ENCODE measurements at regions not wholly inside any gene's neighbourhood (a gene's known extent, or its start where the extent isn't known, plus 50 kb on each side); places are given as distances from the start of the nearest gene placed in this dataset.

GRCh38 chr7:21253740-21254687 lies 173.9 kb upstream of the SP4 start:
- peak; percentile 92 for DNase-seq

DNA sequence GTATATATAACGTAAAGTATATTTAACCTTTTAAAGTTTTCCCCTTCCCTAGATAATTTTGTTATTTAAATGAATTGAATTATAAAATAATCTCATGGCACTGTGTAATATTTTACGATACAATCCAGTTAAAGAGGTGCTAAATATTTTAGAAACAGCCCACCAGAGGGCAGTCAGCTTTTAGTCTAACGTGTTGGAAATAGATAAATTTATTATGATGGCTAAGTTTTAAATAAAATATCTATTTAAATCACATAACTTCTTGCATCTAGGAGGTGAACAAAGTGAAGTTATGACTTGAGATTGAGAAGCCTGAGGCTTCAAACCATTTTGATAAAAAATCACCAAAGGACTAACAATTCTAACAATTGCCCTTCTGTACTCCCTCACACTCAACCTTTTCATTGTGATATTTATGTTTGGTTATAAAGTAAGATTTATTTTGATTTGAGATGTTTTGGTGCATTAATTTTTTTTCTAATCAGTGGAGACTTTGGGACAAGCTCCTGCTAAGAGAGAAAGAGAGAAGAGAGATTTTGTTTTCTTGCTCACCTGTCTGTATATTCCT lies 171.5 kb upstream of the SP4 start:
- DNase-seq: peak; percentile 32

DNA sequence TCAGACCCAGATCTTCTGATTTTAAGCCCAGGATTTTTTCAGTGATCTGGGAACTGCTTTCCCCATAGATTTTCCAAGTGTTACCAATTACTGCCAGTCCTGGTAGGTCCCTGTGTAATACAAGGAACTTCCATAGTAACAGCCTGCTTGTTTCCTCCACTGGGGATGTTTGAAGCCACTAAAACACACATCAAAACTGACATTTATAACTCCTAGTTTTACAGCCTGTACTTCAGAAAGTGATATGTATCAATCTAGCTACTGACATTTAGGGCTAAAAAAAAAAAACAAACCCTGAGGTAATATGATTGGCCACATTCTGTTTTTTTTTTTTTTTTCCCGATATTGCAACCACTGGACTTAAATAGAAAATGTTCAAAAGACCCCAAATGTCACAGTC lies 166.9 kb upstream of the SP4 start:
- no peak for DNase-seq

DNA sequence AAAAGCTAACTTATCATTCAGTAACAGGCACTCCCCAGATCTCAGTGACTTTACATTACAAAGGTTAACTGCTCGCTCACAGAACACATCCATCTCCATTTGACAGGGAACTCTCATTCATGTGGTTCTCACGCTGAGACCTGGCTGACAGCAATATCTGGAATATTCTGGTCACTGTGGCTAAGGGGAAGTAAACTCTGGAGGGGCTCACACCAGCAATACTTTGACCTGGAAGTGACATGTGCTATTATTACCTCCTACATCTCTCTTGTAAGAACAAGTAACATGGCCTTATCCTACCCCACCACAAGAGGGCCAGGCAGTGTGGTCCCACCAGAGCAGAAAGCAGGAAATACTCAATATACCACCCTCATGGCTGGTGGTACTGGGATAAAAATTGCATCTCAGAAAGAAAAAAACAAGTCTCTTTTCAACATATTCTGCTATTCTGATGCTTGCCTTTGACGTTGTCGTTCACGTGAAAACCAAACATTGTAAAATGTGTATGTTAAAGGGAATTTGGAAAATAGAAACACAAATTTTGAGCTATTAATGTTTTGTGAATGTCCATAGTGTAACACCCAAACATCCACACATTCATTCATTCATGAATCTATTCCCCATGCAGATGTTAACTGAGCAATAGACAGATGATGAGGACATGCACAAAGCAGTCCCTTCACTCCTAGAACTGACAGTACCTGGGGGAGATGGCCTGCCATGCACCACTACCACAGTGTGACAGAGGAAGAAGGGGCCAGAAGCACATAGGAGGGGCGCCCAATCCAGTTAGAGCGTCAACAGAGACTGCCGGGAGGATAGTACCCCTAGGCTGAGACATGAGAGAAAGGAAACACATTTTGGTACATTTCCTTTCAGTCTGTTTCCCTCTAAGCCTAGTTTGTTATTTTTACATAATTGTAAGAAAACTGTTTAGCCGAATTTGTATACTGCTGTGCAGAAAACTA lies 166.0 kb upstream of the SP4 start:
- no peak for DNase-seq

DNA sequence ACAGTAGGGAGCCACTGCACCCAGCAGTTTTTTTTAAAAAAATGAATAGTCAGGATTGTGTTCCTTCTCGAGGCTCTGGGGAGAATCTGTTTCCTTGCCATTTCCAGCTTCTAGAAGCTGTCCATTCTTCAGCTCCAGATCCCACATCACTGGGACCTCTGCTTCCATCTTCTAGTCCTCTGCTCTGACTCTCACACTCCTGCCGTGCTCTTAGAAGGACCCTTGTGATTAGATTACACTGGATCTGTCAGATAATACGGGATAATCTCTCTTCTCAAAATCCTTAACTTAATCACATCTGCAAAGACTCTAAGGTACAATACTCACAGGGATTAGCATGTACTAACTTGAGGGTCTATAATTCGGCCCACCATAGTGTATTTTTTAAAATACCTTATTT lies 158.9 kb upstream of the SP4 start:
- no peak for DNase-seq

DNA sequence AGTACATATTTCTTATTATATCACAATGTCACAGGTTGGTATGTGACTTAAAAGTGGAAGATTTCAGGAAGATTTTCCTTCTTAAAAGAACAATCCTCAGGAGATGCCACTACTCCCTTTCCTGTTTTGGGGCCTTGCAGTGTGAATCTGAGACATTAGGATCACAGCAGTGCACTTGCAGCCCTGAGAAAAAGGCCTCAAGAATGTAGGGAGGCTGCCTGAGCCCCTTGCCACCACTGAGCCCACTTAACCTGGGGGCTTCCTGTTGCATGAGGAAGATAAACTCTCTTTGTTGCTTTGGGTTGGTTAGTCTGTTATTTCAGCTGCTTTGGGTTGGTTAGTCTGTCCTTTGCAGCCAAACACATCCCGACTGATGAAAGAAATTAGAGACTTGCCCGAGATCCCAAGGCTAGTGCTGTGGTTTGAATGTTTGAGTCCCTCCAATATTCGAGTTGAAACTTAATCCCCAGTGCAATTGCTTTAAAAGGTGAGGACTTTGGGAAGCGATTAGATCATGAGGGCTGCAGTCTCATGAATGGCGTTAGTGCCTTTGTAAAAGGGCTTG lies 151.3 kb upstream of the SP4 start:
- DNase-seq: no peak

- DNase-seq: no peak
These were observed 148.9 kb upstream of the SP4 start for GRCh38 chr7:21278944-21279343.

DNA sequence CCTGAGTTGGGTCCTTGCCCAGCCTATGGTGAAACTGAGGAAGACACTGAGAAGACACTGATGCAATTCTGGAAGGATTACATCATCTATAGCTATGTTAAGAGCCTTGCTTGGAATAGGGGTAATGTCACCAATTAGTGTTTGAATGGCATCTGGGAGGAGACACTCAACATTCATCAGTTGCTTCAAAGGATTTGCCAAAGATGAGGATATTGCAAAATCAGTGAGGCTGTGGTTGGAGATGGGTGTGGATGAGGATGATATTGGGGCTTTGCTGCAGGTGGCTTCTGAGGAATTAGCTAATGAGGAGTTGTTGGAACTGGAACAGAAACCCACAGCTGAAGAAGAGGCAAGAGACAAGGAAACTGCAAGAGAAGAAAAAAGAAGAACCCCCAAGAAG lies 146.7 kb upstream of the SP4 start:
- DNase-seq: no peak

GRCh38 chr7:21293771-21294170 lies 134.1 kb upstream of the SP4 start:
- DNase-seq: no peak

DNA sequence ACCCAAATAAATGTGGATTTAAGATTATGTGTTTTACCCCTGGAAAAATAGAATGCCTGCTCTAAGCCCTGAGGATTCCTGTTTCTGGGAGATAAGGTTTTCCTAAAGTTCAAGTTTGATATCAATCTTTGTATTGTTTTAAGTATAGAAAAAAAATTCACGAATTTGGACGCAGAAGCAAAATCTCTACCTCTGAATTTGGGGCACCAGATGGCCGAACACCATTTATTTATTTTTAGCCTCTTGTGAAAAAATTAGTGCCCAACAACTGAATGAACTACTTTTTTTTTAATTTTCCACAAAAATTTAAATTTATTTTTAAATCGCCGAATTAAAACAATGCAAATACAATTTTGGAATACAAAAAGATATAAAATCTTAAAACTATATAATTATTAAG lies 128.1 kb upstream of the SP4 start:
- no peak for DNase-seq

DNA sequence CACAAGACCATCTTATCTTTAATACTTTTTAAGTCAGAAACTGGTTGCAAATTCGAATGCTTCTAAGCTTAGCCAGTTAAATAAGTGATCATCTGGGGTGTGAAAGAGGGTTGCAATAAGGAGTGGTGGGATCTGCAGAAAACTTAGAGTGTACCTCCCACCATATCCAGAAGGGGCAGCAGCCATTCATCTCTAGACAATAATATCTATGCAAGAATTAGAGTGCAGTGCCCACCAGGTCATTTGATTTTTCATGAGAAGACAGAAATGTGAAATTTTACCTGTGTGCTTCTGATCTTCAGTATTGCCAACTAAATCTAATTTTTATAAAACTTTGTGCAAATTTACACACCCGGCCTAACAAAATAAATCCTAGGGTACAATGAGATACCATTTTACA lies 127.2 kb upstream of the SP4 start:
- no peak for DNase-seq

DNA sequence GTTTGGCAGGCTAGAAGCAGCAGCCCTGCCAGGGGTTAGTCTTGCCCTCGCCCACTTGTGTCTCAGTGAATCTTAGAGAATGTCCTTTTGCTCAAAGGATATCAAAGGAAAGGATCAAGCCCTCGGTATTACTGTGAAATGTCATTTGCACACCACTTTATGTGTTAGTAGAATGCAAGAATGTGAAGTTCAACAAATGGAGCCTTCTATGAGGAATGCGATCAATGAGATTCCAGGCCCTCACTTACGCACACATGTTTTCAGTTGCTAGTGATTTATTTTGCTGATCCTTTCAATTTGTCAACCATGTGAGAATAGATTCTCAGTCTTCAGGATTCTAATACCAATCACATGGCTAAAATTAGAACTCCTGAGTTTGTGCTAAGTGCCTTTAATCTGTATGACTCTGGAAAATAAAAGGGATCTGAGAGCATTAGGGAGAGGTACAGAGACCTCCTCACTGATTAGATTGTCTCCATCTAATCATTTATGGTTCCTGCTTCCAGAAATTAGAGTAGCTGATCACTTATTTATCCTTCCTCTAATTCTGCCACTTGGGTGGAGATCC lies 123.0 kb upstream of the SP4 start:
- no peak for DNase-seq

GRCh38 chr7:21305455-21306235 lies 122.2 kb upstream of the SP4 start:
- no peak for DNase-seq

GRCh38 chr7:21314954-21315353 lies 112.9 kb upstream of the SP4 start:
- DNase-seq: no peak

- DNase-seq: no peak
These were observed 109.6 kb upstream of the SP4 start for GRCh38 chr7:21317966-21318915.

DNA sequence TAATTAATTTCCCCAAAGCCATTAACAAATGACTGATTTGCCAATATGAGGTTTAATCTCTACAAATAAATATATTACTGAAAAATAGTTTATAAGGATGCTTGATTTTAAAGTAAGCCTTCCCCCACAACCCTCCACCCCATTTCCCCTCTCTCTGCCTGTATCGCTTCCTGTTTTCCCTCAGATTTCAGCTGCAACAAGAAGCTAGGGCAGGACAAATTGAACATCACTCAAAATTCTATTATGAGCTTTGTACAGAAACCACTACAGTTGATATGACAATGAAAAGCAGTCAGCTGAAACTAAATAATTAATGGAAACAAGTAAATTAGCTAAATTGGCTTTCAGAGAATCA lies 109.0 kb upstream of the SP4 start:
- no peak for DNase-seq

DNA sequence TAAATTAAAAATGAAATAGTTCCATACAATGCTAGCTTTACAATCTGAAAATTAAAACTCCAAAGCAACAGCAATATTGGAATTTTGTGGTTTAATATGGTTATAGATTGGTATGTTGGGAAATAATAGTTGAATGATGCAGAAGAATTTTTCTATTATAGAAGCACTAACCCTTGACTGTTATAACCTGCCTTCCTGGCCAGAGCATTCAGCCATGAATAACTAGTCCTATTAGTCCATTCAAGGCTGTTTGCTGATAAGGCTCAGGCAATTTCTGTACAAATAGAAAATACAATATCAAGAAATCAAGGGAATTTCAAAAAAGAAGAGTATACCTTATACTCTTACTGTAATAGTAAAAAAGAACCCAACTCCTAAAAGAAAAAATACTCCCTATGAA lies 101.6 kb upstream of the SP4 start:
- DNase-seq: no peak

- no peak for DNase-seq
These were observed 101.0 kb upstream of the SP4 start for GRCh38 chr7:21326921-21327320.

- no peak for DNase-seq
These were observed 100.2 kb upstream of the SP4 start for GRCh38 chr7:21327422-21328409.
